ENCODE measurements at regions not wholly inside any gene's neighbourhood (a gene's known extent, or its start where the extent isn't known, plus 50 kb on each side); places are given as distances from the start of the nearest gene placed in this dataset.

DNA sequence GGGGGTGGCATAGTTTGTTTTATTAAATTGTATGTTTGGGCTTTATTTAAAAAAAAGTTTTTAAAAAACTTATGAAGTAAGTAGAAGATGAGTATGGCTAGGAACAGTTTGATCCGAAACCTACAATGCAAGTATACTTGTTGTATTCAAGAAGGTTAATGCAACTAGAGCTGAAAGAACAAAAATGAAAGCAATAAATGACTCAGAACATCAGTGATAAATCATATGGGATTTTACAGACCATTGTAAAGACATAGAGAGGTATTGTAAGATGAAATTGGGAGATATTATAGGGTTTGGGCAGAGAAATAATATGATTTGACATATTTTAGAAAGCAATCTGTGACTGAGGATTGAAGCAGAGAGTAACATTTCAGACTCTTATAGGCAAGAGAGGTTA is 1135.3 kb downstream of the SLITRK5 start:
- POLR2A ChIA-PET (ENCODE audit: low non-redundant PET), result no interaction called here
- Histone ChIP-seq H3K27me3 (replicated peaks; ENCODE audit: insufficient read depth, low read depth, low read length, poor library complexity) (no peaks in the 10 kb centered on the region), H3K4me1 (ENCODE audit: insufficient read depth, low read length, poor library complexity, severe bottlenecking) (no peaks in the 10 kb centered on the region), H3K4me3 (ENCODE audit: low read depth, low read length, poor library complexity, severe bottlenecking) (no peak overlapping the region), H3K36me3 (ENCODE audit: insufficient read depth, low read length, poor library complexity, severe bottlenecking) (no peaks in the 10 kb centered on the region), H3K9me3 (ENCODE audit: low read depth, low read length, poor library complexity, severe bottlenecking) (no peaks in the 10 kb centered on the region), H3K27ac (ENCODE audit: low read depth, low read length, poor library complexity, severe bottlenecking) (no peak overlapping the region)
- no peak for DNase-seq (ENCODE audit: low spot score)
- intact Hi-C loops (cut with micrococcal nuclease; ENCODE audit: unreplicated experiment), result no loop called here
- TF ChIP-seq, protein P1, sequence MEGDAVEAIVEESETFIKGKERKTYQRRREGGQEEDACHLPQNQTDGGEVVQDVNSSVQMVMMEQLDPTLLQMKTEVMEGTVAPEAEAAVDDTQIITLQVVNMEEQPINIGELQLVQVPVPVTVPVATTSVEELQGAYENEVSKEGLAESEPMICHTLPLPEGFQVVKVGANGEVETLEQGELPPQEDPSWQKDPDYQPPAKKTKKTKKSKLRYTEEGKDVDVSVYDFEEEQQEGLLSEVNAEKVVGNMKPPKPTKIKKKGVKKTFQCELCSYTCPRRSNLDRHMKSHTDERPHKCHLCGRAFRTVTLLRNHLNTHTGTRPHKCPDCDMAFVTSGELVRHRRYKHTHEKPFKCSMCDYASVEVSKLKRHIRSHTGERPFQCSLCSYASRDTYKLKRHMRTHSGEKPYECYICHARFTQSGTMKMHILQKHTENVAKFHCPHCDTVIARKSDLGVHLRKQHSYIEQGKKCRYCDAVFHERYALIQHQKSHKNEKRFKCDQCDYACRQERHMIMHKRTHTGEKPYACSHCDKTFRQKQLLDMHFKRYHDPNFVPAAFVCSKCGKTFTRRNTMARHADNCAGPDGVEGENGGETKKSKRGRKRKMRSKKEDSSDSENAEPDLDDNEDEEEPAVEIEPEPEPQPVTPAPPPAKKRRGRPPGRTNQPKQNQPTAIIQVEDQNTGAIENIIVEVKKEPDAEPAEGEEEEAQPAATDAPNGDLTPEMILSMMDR (conservative IDR thresholded peaks at IDR 0.05; ENCODE audit: low read depth, low read length), result no peak
- no peak for TF ChIP-seq EZH2 (IDR thresholded peaks at IDR 0.05; ENCODE audit: borderline replicate concordance, low read depth, low read length, poor library complexity, severe bottlenecking)
- CTCF ChIA-PET, result no interaction called here
- BruUV-seq (replicated peaks), result no TSS peak

DNA sequence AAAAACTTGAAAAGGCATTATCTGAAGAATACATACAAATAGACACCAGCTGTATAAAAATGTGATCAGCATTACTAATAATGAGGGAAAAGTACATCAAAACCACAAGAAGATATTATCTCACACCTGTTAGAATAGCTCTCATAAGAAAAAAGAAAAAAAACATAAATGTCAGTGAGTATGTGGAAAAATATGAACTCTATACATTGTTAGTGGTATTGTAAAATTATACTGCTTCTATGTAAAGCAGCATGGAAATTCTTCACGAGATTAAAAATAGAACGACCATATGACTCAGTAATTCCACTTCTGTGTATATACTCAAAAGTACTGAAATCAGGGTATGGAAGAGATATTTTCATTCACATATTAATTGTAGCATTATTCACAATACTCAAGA is 1146.4 kb downstream of the SLITRK5 start:
- Histone ChIP-seq H3K9me3 (ENCODE audit: low read depth, low read length, poor library complexity, severe bottlenecking) (peaks cover 4% of the 10 kb centered on the region), H3K27ac (ENCODE audit: low read depth, low read length, poor library complexity, severe bottlenecking) (no peak overlapping the region), H3K36me3 (ENCODE audit: insufficient read depth, low read length, poor library complexity, severe bottlenecking) (no peaks in the 10 kb centered on the region), H3K4me1 (ENCODE audit: insufficient read depth, low read length, poor library complexity, severe bottlenecking) (no peaks in the 10 kb centered on the region), H3K4me3 (ENCODE audit: low read depth, low read length, poor library complexity, severe bottlenecking) (no peak overlapping the region), H3K27me3 (replicated peaks; ENCODE audit: insufficient read depth, low read depth, low read length, poor library complexity) (no peaks in the 10 kb centered on the region)
- intact Hi-C loops (cut with micrococcal nuclease; ENCODE audit: unreplicated experiment), result no loop called here
- ChIA-PET CTCF (no interaction called here), POLR2A (ENCODE audit: low non-redundant PET) (no interaction called here)
- TF ChIP-seq, protein P1 (conservative IDR thresholded peaks at IDR 0.05; ENCODE audit: low read depth, low read length), result no peak
- TF ChIP-seq EZH2 (IDR thresholded peaks at IDR 0.05; ENCODE audit: borderline replicate concordance, low read depth, low read length, poor library complexity, severe bottlenecking), result no peak
- BruUV-seq (replicated peaks), result no TSS peak
- DNase-seq (ENCODE audit: low spot score), result no peak

DNA sequence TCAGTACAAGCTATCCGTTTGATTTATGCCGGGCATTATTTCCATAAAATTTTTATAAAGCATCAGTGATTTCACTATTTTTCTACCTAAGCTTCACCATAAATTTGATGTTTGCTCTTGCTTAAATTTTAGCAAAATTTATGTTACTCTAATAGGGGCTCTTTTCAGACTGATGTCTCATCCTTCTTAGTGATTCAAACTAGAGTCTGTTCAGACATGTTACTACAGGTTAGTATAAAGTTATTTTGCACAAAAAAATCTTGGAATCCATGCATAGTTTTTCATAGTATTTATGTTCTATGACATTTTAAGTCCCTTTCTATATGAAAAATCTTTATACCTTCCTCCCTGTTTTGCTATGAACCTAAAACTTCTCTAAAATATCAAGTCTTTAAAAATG is 1151.9 kb downstream of the SLITRK5 start:
- ChIA-PET CTCF (no interaction called here), POLR2A (ENCODE audit: low non-redundant PET) (no interaction called here)
- Histone ChIP-seq H3K27ac (ENCODE audit: low read depth, low read length, poor library complexity, severe bottlenecking) (no peak overlapping the region), H3K9me3 (ENCODE audit: low read depth, low read length, poor library complexity, severe bottlenecking) (no peaks in the 10 kb centered on the region), H3K4me1 (ENCODE audit: insufficient read depth, low read length, poor library complexity, severe bottlenecking) (no peaks in the 10 kb centered on the region), H3K36me3 (ENCODE audit: insufficient read depth, low read length, poor library complexity, severe bottlenecking) (no peaks in the 10 kb centered on the region), H3K27me3 (replicated peaks; ENCODE audit: insufficient read depth, low read depth, low read length, poor library complexity) (no peaks in the 10 kb centered on the region), H3K4me3 (ENCODE audit: low read depth, low read length, poor library complexity, severe bottlenecking) (no peak overlapping the region)
- intact Hi-C loops (cut with micrococcal nuclease; ENCODE audit: unreplicated experiment), result no loop called here
- no TSS peak for BruUV-seq (replicated peaks)
- DNase-seq (ENCODE audit: low spot score), result no peak
- TF ChIP-seq EZH2 (IDR thresholded peaks at IDR 0.05; ENCODE audit: borderline replicate concordance, low read depth, low read length, poor library complexity, severe bottlenecking), result no peak
- TF ChIP-seq, protein P1 (conservative IDR thresholded peaks at IDR 0.05; ENCODE audit: low read depth, low read length), result no peak

All from A673 (cell line).